ENCODE measurements at regions not wholly inside any gene's neighbourhood (a gene's known extent, or its start where the extent isn't known, plus 50 kb on each side); places are given as distances from the start of the nearest gene placed in this dataset.

DNA sequence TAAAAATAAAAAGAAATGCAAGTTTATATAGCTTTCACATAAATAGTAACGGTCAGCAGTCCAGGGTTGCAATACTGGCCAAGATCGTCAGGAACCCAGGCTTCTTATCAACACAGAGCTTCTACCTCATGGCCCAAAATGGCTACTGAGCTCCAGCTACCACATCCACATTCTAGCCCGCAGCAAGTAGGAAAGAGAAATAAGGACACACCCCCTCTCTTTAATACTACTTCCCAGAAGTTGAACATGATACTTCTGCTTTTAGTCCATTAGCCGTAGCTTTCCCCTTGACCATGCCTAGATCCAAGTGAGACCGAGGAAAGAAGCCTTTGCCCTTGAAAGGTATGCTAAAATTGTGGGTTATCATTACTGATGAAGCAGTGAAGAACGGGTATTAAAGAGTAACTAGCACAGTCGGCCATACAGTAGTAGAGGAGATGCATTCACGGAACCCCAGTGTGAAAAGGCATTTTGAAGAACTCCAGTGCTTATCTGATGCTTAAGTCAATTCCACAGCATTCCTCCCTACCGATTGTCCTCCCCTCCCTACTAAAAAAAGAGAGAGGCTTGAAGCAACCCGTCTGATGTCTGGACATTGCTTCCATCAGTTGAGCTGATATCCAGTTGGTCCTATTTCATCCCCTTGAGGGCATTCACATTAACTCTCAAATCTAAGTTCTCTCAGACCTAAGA, 226.9 kb upstream of the RREB1 start:
- H3K36me3 ChIP-seq = no peaks in the 10 kb centered on the region
- intact Hi-C loops (cut with DNase I; ENCODE audit: low total_unique reads) = no loop called here
- H3K4me1 ChIP-seq = peaks cover 0 to 11% (median 5%) of the 10 kb centered on the region in 4 donors
- H3K4me3 ChIP-seq = no peak overlapping the region
- TF ChIP-seq POLR2AphosphoS5 (IDR thresholded peaks at IDR 0.05) (no peak), POLR2A (IDR thresholded peaks at IDR 0.05) (no peak), EP300 (IDR thresholded peaks at IDR 0.05) (no peak)
- TF ChIP-seq, protein P1, sequence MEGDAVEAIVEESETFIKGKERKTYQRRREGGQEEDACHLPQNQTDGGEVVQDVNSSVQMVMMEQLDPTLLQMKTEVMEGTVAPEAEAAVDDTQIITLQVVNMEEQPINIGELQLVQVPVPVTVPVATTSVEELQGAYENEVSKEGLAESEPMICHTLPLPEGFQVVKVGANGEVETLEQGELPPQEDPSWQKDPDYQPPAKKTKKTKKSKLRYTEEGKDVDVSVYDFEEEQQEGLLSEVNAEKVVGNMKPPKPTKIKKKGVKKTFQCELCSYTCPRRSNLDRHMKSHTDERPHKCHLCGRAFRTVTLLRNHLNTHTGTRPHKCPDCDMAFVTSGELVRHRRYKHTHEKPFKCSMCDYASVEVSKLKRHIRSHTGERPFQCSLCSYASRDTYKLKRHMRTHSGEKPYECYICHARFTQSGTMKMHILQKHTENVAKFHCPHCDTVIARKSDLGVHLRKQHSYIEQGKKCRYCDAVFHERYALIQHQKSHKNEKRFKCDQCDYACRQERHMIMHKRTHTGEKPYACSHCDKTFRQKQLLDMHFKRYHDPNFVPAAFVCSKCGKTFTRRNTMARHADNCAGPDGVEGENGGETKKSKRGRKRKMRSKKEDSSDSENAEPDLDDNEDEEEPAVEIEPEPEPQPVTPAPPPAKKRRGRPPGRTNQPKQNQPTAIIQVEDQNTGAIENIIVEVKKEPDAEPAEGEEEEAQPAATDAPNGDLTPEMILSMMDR (IDR thresholded peaks at IDR 0.05) = no peak
- no peak overlapping the region for H3K27ac ChIP-seq
- WGBS, 5 donors = 84 to 89% (median 87%) methylated on average over 10 of the region's 10 CpGs
- H3K27me3 ChIP-seq = no peaks in the 10 kb centered on the region
- no peaks in the 10 kb centered on the region for H3K9me3 ChIP-seq
- DNase-seq = no peak

DNA sequence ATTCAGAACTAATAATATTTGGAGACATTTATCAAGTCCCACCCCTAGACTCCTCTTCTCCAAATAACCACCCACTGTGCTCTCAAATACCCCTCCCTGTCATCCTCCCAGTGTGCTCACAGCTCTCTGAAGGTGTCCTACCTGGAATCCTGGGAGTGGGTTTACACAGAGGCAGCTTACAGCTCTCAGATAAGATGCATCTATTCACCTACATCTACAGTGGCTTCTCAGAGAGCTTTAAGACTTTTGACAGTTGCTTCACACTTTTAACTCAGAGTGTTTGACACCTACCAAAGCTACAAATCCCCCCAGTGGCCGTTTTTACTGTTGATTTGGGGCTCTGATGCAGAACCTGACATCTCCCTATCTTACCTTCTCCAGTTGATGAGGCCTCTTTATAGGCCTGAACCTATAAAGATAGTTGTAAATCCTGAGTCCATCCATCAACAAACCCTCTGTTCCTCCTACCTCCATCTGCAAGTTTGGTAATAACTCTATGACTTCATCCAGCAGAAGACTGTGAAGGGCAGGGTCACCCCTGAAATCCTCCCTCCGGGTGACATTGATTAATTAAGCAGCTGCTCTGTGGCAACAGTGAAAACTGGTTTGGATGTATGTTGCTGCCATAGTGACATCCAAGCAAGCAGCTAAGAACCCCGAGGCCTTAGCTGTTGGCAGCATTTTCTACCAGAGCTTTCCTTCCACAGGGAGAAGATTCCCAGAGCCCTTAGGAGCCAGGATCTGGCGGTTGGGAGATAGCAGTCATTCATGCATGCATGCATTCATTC, 226.1 kb upstream of the RREB1 start:
- no peak overlapping the region for H3K27ac ChIP-seq
- no peaks in the 10 kb centered on the region for H3K9me3 ChIP-seq
- intact Hi-C loops (cut with DNase I; ENCODE audit: low total_unique reads) = no loop called here
- 53 to 76% (median 60%) methylated on average over 4 of the region's 4 CpGs for WGBS, 5 donors
- peak in 1 of 2 donors; percentile 42 for DNase-seq
- no peak overlapping the region for H3K4me3 ChIP-seq
- TF ChIP-seq POLR2A (IDR thresholded peaks at IDR 0.05) = no peak
- TF ChIP-seq, protein P1 (IDR thresholded peaks at IDR 0.05) = no peak
- no peak for TF ChIP-seq EP300 (IDR thresholded peaks at IDR 0.05)
- no peak for TF ChIP-seq POLR2AphosphoS5 (IDR thresholded peaks at IDR 0.05)
- peaks cover 0 to 16% (median 7%) of the 10 kb centered on the region in 4 donors for H3K4me1 ChIP-seq
- no peaks in the 10 kb centered on the region for H3K27me3 ChIP-seq
- no peaks in the 10 kb centered on the region for H3K36me3 ChIP-seq

DNA sequence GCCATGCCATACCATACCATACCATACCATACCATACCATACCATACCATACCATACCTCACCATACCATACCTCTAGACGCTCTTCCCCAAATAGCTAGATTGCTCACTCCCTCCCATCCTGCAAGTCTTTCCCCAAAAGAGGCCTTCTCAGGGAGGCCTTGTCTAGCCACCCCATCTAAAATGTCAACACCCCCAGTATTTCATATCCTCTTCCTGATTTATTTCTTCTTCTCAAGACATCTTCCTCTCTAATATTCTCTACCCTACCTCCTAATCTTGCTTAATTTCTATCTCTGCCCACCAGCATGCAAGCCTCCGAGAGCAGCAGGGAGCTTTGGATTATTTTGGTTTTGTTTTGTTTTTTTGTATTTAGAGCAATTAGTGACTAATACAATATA, 225.2 kb upstream of the RREB1 start:
- Histone ChIP-seq H3K4me3 (no peak overlapping the region), H3K9me3 (no peaks in the 10 kb centered on the region), H3K4me1 (peaks cover 0 to 16% (median 7%) of the 10 kb centered on the region in 4 donors), H3K27ac (no peak overlapping the region), H3K27me3 (no peaks in the 10 kb centered on the region), H3K36me3 (no peaks in the 10 kb centered on the region)
- TF ChIP-seq EP300 (IDR thresholded peaks at IDR 0.05) = no peak
- TF ChIP-seq POLR2A (IDR thresholded peaks at IDR 0.05) = no peak
- TF ChIP-seq, protein P1 (IDR thresholded peaks at IDR 0.05) = no peak
- TF ChIP-seq POLR2AphosphoS5 (IDR thresholded peaks at IDR 0.05) = no peak
- intact Hi-C loops (cut with DNase I; ENCODE audit: low total_unique reads) = no loop called here
- 90 to 100% (median 94%) methylated on average over 2 of the region's 2 CpGs for WGBS, 5 donors
- DNase-seq = no peak

DNA sequence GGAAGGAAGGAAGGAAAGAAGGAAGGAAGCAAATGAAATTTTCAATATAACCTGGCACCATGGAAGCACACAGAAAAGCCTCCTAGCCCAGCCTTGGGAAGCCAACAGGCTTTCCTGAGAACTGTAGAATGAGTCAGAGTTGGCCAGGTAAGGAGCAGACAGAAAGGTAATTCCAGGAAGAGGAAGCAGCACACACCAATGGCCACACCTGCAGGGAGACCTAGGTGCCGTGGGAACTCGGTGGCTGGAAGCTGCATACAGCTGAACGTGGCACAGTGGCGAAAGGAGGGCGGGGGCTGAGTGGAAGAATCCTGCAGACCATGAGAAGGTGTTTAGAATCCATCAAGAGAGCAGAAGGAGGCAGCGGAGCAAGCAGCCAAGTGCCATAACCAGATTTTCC, 224.8 kb upstream of the RREB1 start:
- peak in 1 of 2 donors; percentile 26 for DNase-seq
- H3K27me3 ChIP-seq = no peaks in the 10 kb centered on the region
- H3K4me1 ChIP-seq = peaks cover 0 to 16% (median 7%) of the 10 kb centered on the region in 4 donors
- intact Hi-C loops (cut with DNase I; ENCODE audit: low total_unique reads) = no loop called here
- WGBS, 5 donors = 78 to 90% (median 89%) methylated on average over 6 of the region's 6 CpGs
- no peaks in the 10 kb centered on the region for H3K9me3 ChIP-seq
- TF ChIP-seq EP300 (IDR thresholded peaks at IDR 0.05) (no peak), POLR2A (IDR thresholded peaks at IDR 0.05) (no peak), POLR2AphosphoS5 (IDR thresholded peaks at IDR 0.05) (no peak)
- TF ChIP-seq, protein P1 (IDR thresholded peaks at IDR 0.05) = no peak
- H3K4me3 ChIP-seq = no peak overlapping the region
- no peak overlapping the region for H3K27ac ChIP-seq
- H3K36me3 ChIP-seq = no peaks in the 10 kb centered on the region

Data from stomach (tissue), 8 donors.